ENCODE measurements at regions not wholly inside any gene's neighbourhood (a gene's known extent, or its start where the extent isn't known, plus 50 kb on each side); places are given as distances from the start of the nearest gene placed in this dataset.

GRCh38 chr7:84324136-84324630 lies 129.6 kb upstream of the SEMA3A start:
- Histone ChIP-seq H3K4me1 (ENCODE audit: control insufficient read depth, insufficient read depth, low read length) (no peaks in the 10 kb centered on the region), H3K36me3 (ENCODE audit: control insufficient read depth, insufficient read depth, low read length) (no peaks in the 10 kb centered on the region), H3K27ac (ENCODE audit: insufficient read depth, low read depth, low read length, poor library complexity, severe bottlenecking) (no peak overlapping the region), H3K4me3 (ENCODE audit: insufficient read depth, low read depth, low read length) (no peak overlapping the region), H3K9me3 (ENCODE audit: control insufficient read depth, low read length) (no peaks in the 10 kb centered on the region), H3K27me3 (ENCODE audit: control insufficient read depth, insufficient read depth, low read length, poor library complexity, severe bottlenecking) (no peaks in the 10 kb centered on the region)

GRCh38 chr7:84317536-84317935 lies 122.9 kb upstream of the SEMA3A start:
- no peaks in the 10 kb centered on the region for H3K36me3 ChIP-seq (ENCODE audit: control insufficient read depth, insufficient read depth, low read length)
- H3K27me3 ChIP-seq (ENCODE audit: control insufficient read depth, insufficient read depth, low read length, poor library complexity, severe bottlenecking) = no peaks in the 10 kb centered on the region
- H3K27ac ChIP-seq (ENCODE audit: insufficient read depth, low read depth, low read length, poor library complexity, severe bottlenecking) = no peak overlapping the region
- H3K9me3 ChIP-seq (ENCODE audit: control insufficient read depth, low read length) = no peaks in the 10 kb centered on the region
- no peak overlapping the region for H3K4me3 ChIP-seq (ENCODE audit: insufficient read depth, low read depth, low read length)
- no peaks in the 10 kb centered on the region for H3K4me1 ChIP-seq (ENCODE audit: control insufficient read depth, insufficient read depth, low read length)

- Histone ChIP-seq H3K27me3 (ENCODE audit: control insufficient read depth, insufficient read depth, low read length, poor library complexity, severe bottlenecking) (no peaks in the 10 kb centered on the region), H3K36me3 (ENCODE audit: control insufficient read depth, insufficient read depth, low read length) (no peaks in the 10 kb centered on the region), H3K4me3 (ENCODE audit: insufficient read depth, low read depth, low read length) (no peak overlapping the region), H3K4me1 (ENCODE audit: control insufficient read depth, insufficient read depth, low read length) (no peaks in the 10 kb centered on the region), H3K9me3 (ENCODE audit: control insufficient read depth, low read length) (no peaks in the 10 kb centered on the region), H3K27ac (ENCODE audit: insufficient read depth, low read depth, low read length, poor library complexity, severe bottlenecking) (no peak overlapping the region)
- 89 to 100% methylated on average over 1 to 2 of the region's 2 CpGs for WGBS, 2 experiments
These were observed 119.7 kb upstream of the SEMA3A start for GRCh38 chr7:84314263-84314662.

GRCh38 chr7:84304407-84304806 lies 109.8 kb upstream of the SEMA3A start:
- Histone ChIP-seq H3K9me3 (ENCODE audit: control insufficient read depth, low read length) (no peaks in the 10 kb centered on the region), H3K4me3 (ENCODE audit: insufficient read depth, low read depth, low read length) (no peak overlapping the region), H3K4me1 (ENCODE audit: control insufficient read depth, insufficient read depth, low read length) (no peaks in the 10 kb centered on the region), H3K27me3 (ENCODE audit: control insufficient read depth, insufficient read depth, low read length, poor library complexity, severe bottlenecking) (no peaks in the 10 kb centered on the region), H3K27ac (ENCODE audit: insufficient read depth, low read depth, low read length, poor library complexity, severe bottlenecking) (no peak overlapping the region), H3K36me3 (ENCODE audit: control insufficient read depth, insufficient read depth, low read length) (no peaks in the 10 kb centered on the region)
- 100% methylated on average over 1 of the region's 2 CpGs for WGBS, 2 experiments

GRCh38 chr7:84302949-84303348 lies 108.4 kb upstream of the SEMA3A start:
- Histone ChIP-seq H3K9me3 (ENCODE audit: control insufficient read depth, low read length) (no peaks in the 10 kb centered on the region), H3K4me1 (ENCODE audit: control insufficient read depth, insufficient read depth, low read length) (no peaks in the 10 kb centered on the region), H3K36me3 (ENCODE audit: control insufficient read depth, insufficient read depth, low read length) (no peaks in the 10 kb centered on the region), H3K27ac (ENCODE audit: insufficient read depth, low read depth, low read length, poor library complexity, severe bottlenecking) (no peak overlapping the region), H3K27me3 (ENCODE audit: control insufficient read depth, insufficient read depth, low read length, poor library complexity, severe bottlenecking) (no peaks in the 10 kb centered on the region), H3K4me3 (ENCODE audit: insufficient read depth, low read depth, low read length) (no peak overlapping the region)
- WGBS, 2 experiments = 91 to 98% methylated on average over 3 of the region's 3 CpGs

- Histone ChIP-seq H3K36me3 (ENCODE audit: control insufficient read depth, insufficient read depth, low read length) (no peaks in the 10 kb centered on the region), H3K27me3 (ENCODE audit: control insufficient read depth, insufficient read depth, low read length, poor library complexity, severe bottlenecking) (no peaks in the 10 kb centered on the region), H3K9me3 (ENCODE audit: control insufficient read depth, low read length) (no peaks in the 10 kb centered on the region), H3K4me3 (ENCODE audit: insufficient read depth, low read depth, low read length) (no peak overlapping the region), H3K4me1 (ENCODE audit: control insufficient read depth, insufficient read depth, low read length) (no peaks in the 10 kb centered on the region), H3K27ac (ENCODE audit: insufficient read depth, low read depth, low read length, poor library complexity, severe bottlenecking) (no peak overlapping the region)
These were observed 103.0 kb upstream of the SEMA3A start for GRCh38 chr7:84297616-84298015.

GRCh38 chr7:84294847-84295455 lies 100.4 kb upstream of the SEMA3A start:
- no peak overlapping the region for H3K27ac ChIP-seq (ENCODE audit: insufficient read depth, low read depth, low read length, poor library complexity, severe bottlenecking)
- WGBS, 2 experiments = 93 to 100% methylated on average over 1 of the region's 1 CpG
- H3K9me3 ChIP-seq (ENCODE audit: control insufficient read depth, low read length) = no peaks in the 10 kb centered on the region
- H3K4me3 ChIP-seq (ENCODE audit: insufficient read depth, low read depth, low read length) = no peak overlapping the region
- H3K36me3 ChIP-seq (ENCODE audit: control insufficient read depth, insufficient read depth, low read length) = no peaks in the 10 kb centered on the region
- H3K4me1 ChIP-seq (ENCODE audit: control insufficient read depth, insufficient read depth, low read length) = no peaks in the 10 kb centered on the region
- no peaks in the 10 kb centered on the region for H3K27me3 ChIP-seq (ENCODE audit: control insufficient read depth, insufficient read depth, low read length, poor library complexity, severe bottlenecking)

GRCh38 chr7:84294391-84294790 lies 99.8 kb upstream of the SEMA3A start:
- H3K27ac ChIP-seq (ENCODE audit: insufficient read depth, low read depth, low read length, poor library complexity, severe bottlenecking) = no peak overlapping the region
- 100% methylated on average over 1 of the region's 2 CpGs; no CpG with 5 or more reads in 1 of the 2 experiments for WGBS, 2 experiments
- H3K36me3 ChIP-seq (ENCODE audit: control insufficient read depth, insufficient read depth, low read length) = no peaks in the 10 kb centered on the region
- no peaks in the 10 kb centered on the region for H3K4me1 ChIP-seq (ENCODE audit: control insufficient read depth, insufficient read depth, low read length)
- no peak overlapping the region for H3K4me3 ChIP-seq (ENCODE audit: insufficient read depth, low read depth, low read length)
- H3K9me3 ChIP-seq (ENCODE audit: control insufficient read depth, low read length) = no peaks in the 10 kb centered on the region
- no peaks in the 10 kb centered on the region for H3K27me3 ChIP-seq (ENCODE audit: control insufficient read depth, insufficient read depth, low read length, poor library complexity, severe bottlenecking)

- WGBS, 2 experiments = 20 to 29% methylated on average over 2 of the region's 2 CpGs
- no peaks in the 10 kb centered on the region for H3K27me3 ChIP-seq (ENCODE audit: control insufficient read depth, insufficient read depth, low read length, poor library complexity, severe bottlenecking)
- no peak overlapping the region for H3K4me3 ChIP-seq (ENCODE audit: insufficient read depth, low read depth, low read length)
- no peaks in the 10 kb centered on the region for H3K36me3 ChIP-seq (ENCODE audit: control insufficient read depth, insufficient read depth, low read length)
- no peaks in the 10 kb centered on the region for H3K9me3 ChIP-seq (ENCODE audit: control insufficient read depth, low read length)
- H3K4me1 ChIP-seq (ENCODE audit: control insufficient read depth, insufficient read depth, low read length) = no peaks in the 10 kb centered on the region
- no peak overlapping the region for H3K27ac ChIP-seq (ENCODE audit: insufficient read depth, low read depth, low read length, poor library complexity, severe bottlenecking)
These were observed 97.2 kb upstream of the SEMA3A start for GRCh38 chr7:84291756-84292155.

GRCh38 chr7:84283798-84284197 lies 89.2 kb upstream of the SEMA3A start:
- Histone ChIP-seq H3K4me3 (ENCODE audit: insufficient read depth, low read depth, low read length) (no peak overlapping the region), H3K4me1 (ENCODE audit: control insufficient read depth, insufficient read depth, low read length) (no peaks in the 10 kb centered on the region), H3K9me3 (ENCODE audit: control insufficient read depth, low read length) (no peaks in the 10 kb centered on the region), H3K36me3 (ENCODE audit: control insufficient read depth, insufficient read depth, low read length) (no peaks in the 10 kb centered on the region), H3K27me3 (ENCODE audit: control insufficient read depth, insufficient read depth, low read length, poor library complexity, severe bottlenecking) (no peaks in the 10 kb centered on the region), H3K27ac (ENCODE audit: insufficient read depth, low read depth, low read length, poor library complexity, severe bottlenecking) (no peak overlapping the region)
- whole genome bisulfite sequencing, 2 experiments = 88 to 97% methylated on average over 2 of the region's 2 CpGs

GRCh38 chr7:84281518-84281917 lies 86.9 kb upstream of the SEMA3A start:
- Histone ChIP-seq H3K9me3 (ENCODE audit: control insufficient read depth, low read length) (no peaks in the 10 kb centered on the region), H3K27me3 (ENCODE audit: control insufficient read depth, insufficient read depth, low read length, poor library complexity, severe bottlenecking) (no peaks in the 10 kb centered on the region), H3K4me1 (ENCODE audit: control insufficient read depth, insufficient read depth, low read length) (peaks cover 15% of the 10 kb centered on the region), H3K36me3 (ENCODE audit: control insufficient read depth, insufficient read depth, low read length) (no peaks in the 10 kb centered on the region), H3K27ac (ENCODE audit: insufficient read depth, low read depth, low read length, poor library complexity, severe bottlenecking) (no peak overlapping the region), H3K4me3 (ENCODE audit: insufficient read depth, low read depth, low read length) (no peak overlapping the region)
